HUES64 (cell line): ENCODE measurements at regions not wholly inside any gene's neighbourhood (a gene's known extent, or its start where the extent isn't known, plus 50 kb on each side); places are given as distances from the start of the nearest gene placed in this dataset.

ENCODE experiments used
- H3K27ac ChIP-seq: 2 replicates; pipeline ENCODE4 v1.7.0; 2013; ENCODE audit warnings: low read depth, low read length, inconsistent platforms
- H3K27me3 ChIP-seq: 2 replicates; pipeline ENCODE4 v1.6.1; 2013; ENCODE audit warnings: mild to moderate bottlenecking, low read length; ENCODE audit not compliant: insufficient read depth
- H3K36me3 ChIP-seq: 2 replicates; pipeline ENCODE4 v1.6.1; 2013; ENCODE audit warnings: mild to moderate bottlenecking, low read length; ENCODE audit not compliant: insufficient read depth
- H3K4me1 ChIP-seq: 2 replicates; pipeline ENCODE4 v1.6.1; 2013; ENCODE audit warnings: mild to moderate bottlenecking, low read length, moderate library complexity; ENCODE audit not compliant: insufficient read depth
- H3K4me3 ChIP-seq: 2 replicates; pipeline ENCODE4 v1.5.1; 2013; ENCODE audit warnings: mild to moderate bottlenecking, low read length, moderate library complexity
- H3K9ac ChIP-seq: 2 replicates; pipeline ENCODE4 v1.6.1; 2013; ENCODE audit warnings: mild to moderate bottlenecking, low read depth, low read length
- H3K9me3 ChIP-seq: 2 replicates; pipeline ENCODE4 v1.6.1; 2013; ENCODE audit warnings: low read depth, low read length; ENCODE audit not compliant: insufficient read depth
- WGBS: fragments of 150-250, 120-280 bp; methylation state at CpG from one replicate; pipeline ENCODE4 v1.1.7; 2013; ENCODE audit warnings: missing lambda C conversion rate; 5-methylcytosine and 5-hydroxymethylcytosine counted together

GRCh38 chr6:132974122-132974521, 159.8 kb downstream of the RPS12 start:
- Histone ChIP-seq H3K27me3 (no peaks in the 10 kb centered on the region), H3K4me3 (no peak overlapping the region), H3K9me3 (no peaks in the 10 kb centered on the region), H3K27ac (no peak overlapping the region), H3K9ac (no peak overlapping the region), H3K36me3 (no peaks in the 10 kb centered on the region), H3K4me1 (peaks cover 12% of the 10 kb centered on the region; the same call in 1 of the 2 replicates)
- 95% methylated on average over 4 of the region's 4 CpGs for WGBS

DNA sequence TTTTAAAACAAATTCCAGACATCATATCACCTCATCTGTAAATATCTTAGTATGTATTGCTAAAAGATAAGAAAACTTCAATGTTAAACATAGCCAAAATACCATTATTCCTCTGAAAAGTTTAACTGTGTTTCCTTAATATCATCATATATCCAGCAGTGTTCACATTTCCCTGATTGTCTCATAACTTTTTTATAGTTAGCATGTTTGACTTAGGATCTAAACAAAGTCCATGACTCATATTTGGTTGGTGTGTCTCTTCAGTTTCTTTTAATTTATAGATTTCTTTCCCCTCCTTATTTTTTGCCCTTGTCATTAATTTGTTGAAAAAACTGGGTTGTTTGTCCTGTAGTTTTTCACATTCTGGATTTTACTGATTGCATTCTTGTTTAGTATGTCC, 163.0 kb downstream of the RPS12 start:
- no peaks in the 10 kb centered on the region for H3K36me3 ChIP-seq
- H3K9ac ChIP-seq: no peak overlapping the region
- no peak overlapping the region for H3K27ac ChIP-seq
- no peaks in the 10 kb centered on the region for H3K27me3 ChIP-seq
- H3K9me3 ChIP-seq: no peaks in the 10 kb centered on the region
- no peak overlapping the region for H3K4me3 ChIP-seq
- H3K4me1 ChIP-seq: peaks cover 8% of the 10 kb centered on the region; the same call in 1 of the 2 replicates

GRCh38 chr6:132978685-132979084, 164.3 kb downstream of the RPS12 start:
- Histone ChIP-seq H3K4me3 (no peak overlapping the region), H3K9ac (no peak overlapping the region), H3K4me1 (peaks cover 2% of the 10 kb centered on the region; the same call in 1 of the 2 replicates), H3K27ac (no peak overlapping the region), H3K36me3 (no peaks in the 10 kb centered on the region), H3K9me3 (no peaks in the 10 kb centered on the region), H3K27me3 (no peaks in the 10 kb centered on the region)

DNA sequence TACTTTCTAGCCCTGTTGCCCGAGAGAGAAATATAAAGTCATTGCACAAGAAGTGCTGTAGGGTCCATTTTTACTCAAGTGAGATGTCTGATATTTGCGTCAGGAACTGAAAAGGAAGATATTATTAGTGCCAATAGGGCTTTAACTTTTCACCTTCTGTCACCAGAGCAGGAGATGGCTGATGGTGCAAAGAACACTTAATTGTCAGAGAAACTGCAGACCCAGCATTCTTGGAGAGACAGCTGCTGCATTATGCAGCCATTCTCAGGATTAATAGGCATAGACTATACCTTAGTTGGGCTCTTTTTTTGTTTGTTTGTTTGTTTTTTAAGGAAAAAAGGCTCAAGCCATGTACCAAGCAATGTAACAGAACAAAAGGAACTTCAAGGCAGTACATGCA, 179.4 kb downstream of the RPS12 start:
- 93% methylated on average over 2 of the region's 2 CpGs for WGBS
- H3K4me3 ChIP-seq: no peak overlapping the region
- H3K9me3 ChIP-seq: no peaks in the 10 kb centered on the region
- H3K36me3 ChIP-seq: no peaks in the 10 kb centered on the region
- H3K27ac ChIP-seq: no peak overlapping the region
- H3K9ac ChIP-seq: no peak overlapping the region
- H3K27me3 ChIP-seq: no peaks in the 10 kb centered on the region
- H3K4me1 ChIP-seq: no peaks in the 10 kb centered on the region

DNA sequence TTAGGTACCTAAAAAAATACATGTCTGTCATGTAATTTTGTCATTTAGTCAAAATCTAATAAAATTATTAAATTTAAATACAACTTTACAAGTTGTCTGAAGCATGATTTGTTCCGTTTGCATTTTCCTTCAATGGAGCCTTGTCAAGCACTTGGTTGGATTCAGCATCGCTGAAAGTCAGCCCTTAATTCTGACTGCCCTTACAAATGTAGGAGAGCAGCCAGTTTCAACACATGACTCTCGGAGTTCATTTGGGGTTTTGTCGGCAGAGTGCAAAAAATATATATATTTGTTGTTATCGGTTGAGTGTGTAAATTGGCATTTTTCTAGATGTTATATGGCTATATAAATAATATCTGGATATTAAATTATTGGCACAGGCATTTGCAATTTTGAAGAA, 180.6 kb downstream of the RPS12 start:
- no peak overlapping the region for H3K27ac ChIP-seq
- 98% methylated on average over 5 of the region's 5 CpGs for WGBS
- H3K36me3 ChIP-seq: no peaks in the 10 kb centered on the region
- H3K9me3 ChIP-seq: no peaks in the 10 kb centered on the region
- no peak overlapping the region for H3K4me3 ChIP-seq
- no peaks in the 10 kb centered on the region for H3K27me3 ChIP-seq
- H3K9ac ChIP-seq: no peak overlapping the region
- H3K4me1 ChIP-seq: no peaks in the 10 kb centered on the region

- no peak overlapping the region for H3K9ac ChIP-seq
- no peaks in the 10 kb centered on the region for H3K9me3 ChIP-seq
- H3K4me3 ChIP-seq: no peak overlapping the region
- 92% methylated on average over 3 of the region's 3 CpGs for WGBS
- H3K27me3 ChIP-seq: no peaks in the 10 kb centered on the region
- H3K27ac ChIP-seq: no peak overlapping the region
- no peaks in the 10 kb centered on the region for H3K4me1 ChIP-seq
- H3K36me3 ChIP-seq: no peaks in the 10 kb centered on the region
Observed at GRCh38 chr6:132995432-132995831, 181.1 kb downstream of the RPS12 start.

DNA sequence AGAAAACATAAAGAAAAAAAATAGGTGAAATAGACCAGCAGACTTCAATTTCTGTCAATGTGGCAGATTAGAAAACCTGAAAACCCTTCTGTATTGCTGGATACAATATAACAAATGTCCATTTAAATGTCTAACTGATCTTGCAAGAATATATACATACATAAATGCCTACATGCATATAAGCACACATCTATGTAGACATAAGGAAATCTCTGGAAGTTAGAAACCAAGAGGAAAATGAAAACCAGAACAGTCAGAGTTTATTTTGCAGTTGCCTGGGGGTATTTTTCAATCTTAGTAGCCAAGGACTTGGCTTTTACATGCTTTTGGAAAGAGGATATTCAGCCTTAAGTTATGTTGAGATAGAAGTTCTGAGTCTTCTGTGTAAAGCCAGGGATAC, 184.0 kb downstream of the RPS12 start:
- Histone ChIP-seq H3K27ac (no peak overlapping the region), H3K9me3 (no peaks in the 10 kb centered on the region), H3K4me1 (no peaks in the 10 kb centered on the region), H3K9ac (no peak overlapping the region), H3K4me3 (no peak overlapping the region), H3K27me3 (no peaks in the 10 kb centered on the region), H3K36me3 (no peaks in the 10 kb centered on the region)

DNA sequence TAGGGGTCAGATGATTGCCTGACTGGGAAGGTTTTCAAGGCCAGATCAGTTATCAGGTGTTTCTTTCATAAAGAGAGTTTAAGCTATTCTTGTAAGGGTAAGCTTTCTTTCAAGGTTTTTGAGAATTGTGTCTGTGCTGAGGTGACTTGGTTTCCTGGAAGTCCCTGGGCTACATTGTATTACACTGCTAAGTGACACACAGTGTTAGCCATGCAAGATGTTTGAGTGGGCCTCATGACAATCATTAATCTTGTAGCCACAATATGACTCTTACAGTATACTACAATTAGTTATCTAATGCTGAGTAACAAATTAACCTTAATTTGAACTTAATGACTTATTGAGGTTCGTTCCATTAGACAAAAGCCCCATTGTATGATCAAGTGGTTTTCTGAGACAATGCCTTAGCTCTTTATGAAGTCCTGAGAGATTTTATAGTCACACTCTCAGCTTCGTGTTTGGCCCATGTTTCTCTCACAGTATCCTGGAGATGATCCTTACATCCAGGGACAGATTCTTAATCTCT, 186.7 kb downstream of the RPS12 start:
- Histone ChIP-seq H3K9me3 (no peaks in the 10 kb centered on the region), H3K4me3 (no peak overlapping the region)

DNA sequence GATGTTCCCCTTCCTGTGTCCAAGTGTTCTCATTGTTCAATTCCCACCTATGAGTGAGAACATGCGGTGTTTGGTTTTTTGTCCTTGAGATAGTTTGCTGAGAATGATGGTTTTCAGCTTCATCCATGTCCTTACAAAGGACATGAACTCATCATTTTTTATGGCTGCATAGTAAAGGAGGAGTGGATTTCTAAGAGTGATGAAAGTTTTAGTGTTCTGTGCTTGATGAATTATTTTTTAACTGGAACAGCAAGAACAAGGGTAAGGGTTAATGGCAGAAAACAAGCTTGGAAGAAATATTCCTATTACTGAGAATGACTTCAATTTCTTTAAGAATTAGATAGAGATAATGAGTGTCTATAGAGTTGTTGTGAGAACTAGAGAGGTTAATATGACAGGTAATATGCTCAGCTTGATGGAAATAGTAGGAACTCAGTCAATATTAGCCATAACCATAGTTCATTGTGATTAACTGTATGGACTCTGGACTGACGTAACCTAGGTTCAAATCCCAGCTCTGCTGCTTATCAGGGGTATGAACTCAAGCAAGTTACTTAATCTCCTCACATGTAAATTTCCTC, 190.0 kb downstream of the RPS12 start:
- Histone ChIP-seq H3K9me3 (no peaks in the 10 kb centered on the region), H3K4me1 (peaks cover 13% of the 10 kb centered on the region), H3K4me3 (no peak overlapping the region), H3K27ac (no peak overlapping the region), H3K9ac (no peak overlapping the region), H3K36me3 (no peaks in the 10 kb centered on the region), H3K27me3 (no peaks in the 10 kb centered on the region)
- WGBS: 87% methylated on average over 1 of the region's 2 CpGs

More for the DNA sequence above, 186.7 kb downstream of the RPS12 start:
- Histone ChIP-seq H3K27me3 (no peaks in the 10 kb centered on the region), H3K4me1 (peaks cover 2% of the 10 kb centered on the region; the same call in 1 of the 2 replicates), H3K36me3 (no peaks in the 10 kb centered on the region), H3K27ac (no peak overlapping the region), H3K9ac (no peak overlapping the region)
- 82% methylated on average over 2 of the region's 2 CpGs for WGBS

DNA sequence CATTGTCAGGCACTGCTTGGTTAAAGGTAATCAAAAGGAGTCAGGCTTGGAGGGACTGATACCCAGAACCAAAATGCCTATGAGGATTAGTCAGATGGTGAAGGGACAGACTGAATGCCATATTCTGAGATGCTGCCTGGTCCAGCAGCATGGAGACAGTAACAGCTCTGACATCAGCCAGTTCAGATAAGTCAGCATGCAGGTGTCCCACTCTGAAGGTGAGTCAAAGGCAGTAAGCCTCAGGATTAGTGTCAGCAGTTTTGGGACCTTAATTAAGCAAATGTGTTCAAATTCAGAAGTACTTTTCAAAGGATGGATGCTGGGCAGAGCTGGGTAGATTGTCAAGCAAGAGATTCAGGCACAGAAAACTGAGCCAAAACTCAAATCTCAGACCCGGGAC, 198.4 kb downstream of the RPS12 start:
- WGBS: 92% methylated on average over 1 of the region's 1 CpG
- Histone ChIP-seq H3K9ac (no peak overlapping the region), H3K27me3 (no peaks in the 10 kb centered on the region), H3K9me3 (no peaks in the 10 kb centered on the region), H3K4me3 (no peak overlapping the region), H3K36me3 (no peaks in the 10 kb centered on the region), H3K4me1 (0 out of 2 replicates have a peak, but pooled peaks cover 6% of the 10 kb centered on the region), H3K27ac (no peak overlapping the region)

GRCh38 chr6:133016631-133017030, 202.3 kb downstream of the RPS12 start:
- 94% methylated on average over 5 of the region's 5 CpGs for WGBS
- H3K9ac ChIP-seq: no peak overlapping the region
- no peaks in the 10 kb centered on the region for H3K4me1 ChIP-seq
- H3K9me3 ChIP-seq: no peaks in the 10 kb centered on the region
- no peak overlapping the region for H3K27ac ChIP-seq
- H3K27me3 ChIP-seq: no peaks in the 10 kb centered on the region
- H3K4me3 ChIP-seq: no peak overlapping the region
- H3K36me3 ChIP-seq: no peaks in the 10 kb centered on the region

DNA sequence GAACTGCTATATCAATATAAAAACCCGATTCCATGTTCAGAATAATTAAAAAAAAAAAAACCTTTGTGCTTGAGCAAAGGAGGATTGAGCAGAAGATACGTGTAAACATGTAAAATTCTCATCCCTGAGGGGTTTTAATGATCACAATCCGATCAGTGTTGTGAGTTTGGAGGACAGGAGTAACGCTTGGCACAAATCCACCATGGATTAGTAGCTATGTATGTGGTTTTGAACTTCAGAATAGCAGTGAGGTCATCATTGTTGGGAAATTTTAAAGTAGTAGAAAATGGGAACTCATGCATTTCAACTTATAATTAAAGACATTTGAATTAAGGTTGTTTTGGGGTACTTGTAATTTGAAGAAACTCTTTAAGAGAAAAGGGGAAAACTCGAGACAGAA, 203.2 kb downstream of the RPS12 start:
- Histone ChIP-seq H3K4me1 (no peaks in the 10 kb centered on the region), H3K9ac (no peak overlapping the region), H3K36me3 (no peaks in the 10 kb centered on the region), H3K27me3 (no peaks in the 10 kb centered on the region), H3K4me3 (no peak overlapping the region), H3K27ac (no peak overlapping the region), H3K9me3 (no peaks in the 10 kb centered on the region)
- 92% methylated on average over 4 of the region's 5 CpGs for WGBS
